ENCODE measurements at regions not wholly inside any gene's neighbourhood (a gene's known extent, or its start where the extent isn't known, plus 50 kb on each side); places are given as distances from the start of the nearest gene placed in this dataset.

DNA sequence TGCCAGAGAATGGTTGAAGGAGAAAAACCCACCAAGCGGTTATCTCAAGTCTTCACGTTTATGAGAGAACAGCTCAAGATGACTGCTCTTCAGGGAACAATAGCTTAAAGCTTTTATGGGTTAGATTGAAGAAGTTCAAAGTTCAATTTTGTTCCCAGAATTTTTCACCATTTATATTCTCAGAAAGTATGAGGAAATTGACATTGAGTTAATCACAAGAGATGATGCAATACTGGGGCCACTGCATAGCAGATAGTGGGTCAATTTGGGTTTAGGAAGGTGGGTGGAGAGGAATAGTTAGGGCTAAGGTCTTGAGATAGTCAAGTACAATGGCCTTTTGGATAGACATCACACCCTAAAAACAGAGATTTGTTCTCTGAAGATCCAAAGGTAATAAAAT is 539.3 kb downstream of the SQOR start:
- Histone ChIP-seq H3K9ac (replicated peaks in 1 of 4; ENCODE audit: extremely low read depth in 1 of 4, low read depth in 3 of 4, low read length in 3 of 4) (no peak overlapping the region), H3K18ac (ENCODE audit: extremely low read depth, low read length) (no peak overlapping the region), H3K36me3 (ENCODE audit: control insufficient read depth in 2 of 4, insufficient read depth in 4 of 4, low read length in 3 of 4) (peaks cover 0 to 4% (median 0%) of the 10 kb centered on the region in 4 experiments; a peak in 2 of 8 replicates), H4K20me1 (replicated peaks in 1 of 2; ENCODE audit: control insufficient read depth in 1 of 2, insufficient read depth in 2 of 2, low read length in 2 of 2) (no peaks in the 10 kb centered on the region), H2BK12ac (ENCODE audit: low read depth, low read length) (no peak overlapping the region), H3K4me3 (ENCODE audit: extremely low read depth in 1 of 4, insufficient read depth in 2 of 4, low read depth in 3 of 4, low read length in 4 of 4) (no peak overlapping the region), H3K79me2 (ENCODE audit: control insufficient read depth in 1 of 2, insufficient read depth in 2 of 2, low read length in 2 of 2) (no peaks in the 10 kb centered on the region), H3K27me3 (replicated peaks in 1 of 4; ENCODE audit: control insufficient read depth in 3 of 4, extremely low read depth in 1 of 4, insufficient read depth in 3 of 4, low read length in 3 of 4) (no peaks in the 10 kb centered on the region), H3K4me1 (replicated peaks in 1 of 4; ENCODE audit: control insufficient read depth in 3 of 4, insufficient read depth in 4 of 4, low read length in 3 of 4) (no peaks in the 10 kb centered on the region), H4K91ac (replicated peaks; ENCODE audit: insufficient read length, low read length) (no peak overlapping the region), H3K4ac (replicated peaks; ENCODE audit: insufficient read length, low read depth, low read length) (no peak overlapping the region), H2AK5ac (ENCODE audit: low read depth, low read length) (no peak overlapping the region), H2BK15ac (ENCODE audit: low read length) (no peak overlapping the region), H3K14ac (ENCODE audit: insufficient read length) (no peak overlapping the region), H3K23ac (ENCODE audit: insufficient read length) (no peak overlapping the region), H3K9me3 (ENCODE audit: insufficient read depth in 2 of 2, low read depth in 1 of 2, low read length in 1 of 2) (peaks cover 3 to 8% of the 10 kb centered on the region in 2 experiments; a peak in 3 of 4 replicates), H3K27ac (ENCODE audit: low read depth, low read length) (no peak overlapping the region), H3K56ac (replicated peaks; ENCODE audit: insufficient read length, low read depth, low read length) (no peak overlapping the region), H2BK20ac (ENCODE audit: low read length) (no peak overlapping the region), H2AFZ (ENCODE audit: low read length) (no peak overlapping the region), H2BK120ac (replicated peaks; ENCODE audit: low read depth, low read length) (no peak overlapping the region), H4K8ac (ENCODE audit: extremely low read depth, insufficient read depth, low read length) (no peak overlapping the region), H3K23me2 (ENCODE audit: low read depth, low read length) (no peaks in the 10 kb centered on the region), H3K79me1 (ENCODE audit: low read depth, low read length) (no peaks in the 10 kb centered on the region), H3K4me2 (ENCODE audit: insufficient read depth in 1 of 2, low read depth in 2 of 2, low read length in 2 of 2) (no peak overlapping the region), H4K5ac (ENCODE audit: insufficient read length, low read depth, low read length) (no peak overlapping the region), H2BK5ac (ENCODE audit: low read depth, low read length) (no peak overlapping the region)
- POLR2A ChIA-PET (ENCODE audit: partially characterized antibody): no interaction called here
- 94% methylated on average over 2 of the region's 2 CpGs; no CpG with 5 or more reads in 1 of the 2 experiments for WGBS, 2 experiments (ENCODE audit: extremely low coverage in 1 of 2, insufficient coverage in 1 of 2, insufficient read length in 1 of 2, insufficient replicate concordance in 2 of 2, low coverage in 1 of 2, low lambda C conversion rate in 2 of 2, missing lambda C conversion rate in 1 of 2)
- DNase-seq (ENCODE audit: low read depth in 1 of 2, low spot score in 2 of 2) (no peak), FAIRE-seq (no peak)
- CTCF ChIA-PET (ENCODE audit: partially characterized antibody): no interaction called here
- TF ChIP-seq, protein P1, sequence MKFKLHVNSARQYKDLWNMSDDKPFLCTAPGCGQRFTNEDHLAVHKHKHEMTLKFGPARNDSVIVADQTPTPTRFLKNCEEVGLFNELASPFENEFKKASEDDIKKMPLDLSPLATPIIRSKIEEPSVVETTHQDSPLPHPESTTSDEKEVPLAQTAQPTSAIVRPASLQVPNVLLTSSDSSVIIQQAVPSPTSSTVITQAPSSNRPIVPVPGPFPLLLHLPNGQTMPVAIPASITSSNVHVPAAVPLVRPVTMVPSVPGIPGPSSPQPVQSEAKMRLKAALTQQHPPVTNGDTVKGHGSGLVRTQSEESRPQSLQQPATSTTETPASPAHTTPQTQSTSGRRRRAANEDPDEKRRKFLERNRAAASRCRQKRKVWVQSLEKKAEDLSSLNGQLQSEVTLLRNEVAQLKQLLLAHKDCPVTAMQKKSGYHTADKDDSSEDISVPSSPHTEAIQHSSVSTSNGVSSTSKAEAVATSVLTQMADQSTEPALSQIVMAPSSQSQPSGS (IDR thresholded peaks at IDR 0.05; ENCODE audit: low read length): no peak
- no peak for TF ChIP-seq KDM4A (IDR thresholded peaks at IDR 0.05; ENCODE audit: low read depth, low read length, severe bottlenecking)
- no peak for TF ChIP-seq JUN (IDR thresholded peaks at IDR 0.05; ENCODE audit: low read depth, low read length)
- no peak for TF ChIP-seq HDAC2 (IDR thresholded peaks at IDR 0.05; ENCODE audit: borderline replicate concordance in 1 of 2, low read depth in 2 of 2, low read length in 2 of 2)
- no peak for TF ChIP-seq RAD21 (IDR thresholded peaks at IDR 0.05 in 1 of 2, conservative IDR thresholded peaks at IDR 0.05 in 1 of 2; ENCODE audit: low read depth in 2 of 2, low read length in 2 of 2)
- no peak for TF ChIP-seq EZH2 (IDR thresholded peaks at IDR 0.05; ENCODE audit: low read depth, low read length, severe bottlenecking)
- no peak for TF ChIP-seq PHF8 (conservative IDR thresholded peaks at IDR 0.05; ENCODE audit: low read depth, low read length)
- no peak for TF ChIP-seq RFX5 (IDR thresholded peaks at IDR 0.05; ENCODE audit: borderline replicate concordance, low read depth, low read length)
- TF ChIP-seq POU5F1 (IDR thresholded peaks at IDR 0.05; ENCODE audit: low read depth, low read length): no peak
- no peak for TF ChIP-seq SUZ12 (IDR thresholded peaks at IDR 0.05; ENCODE audit: low read length)
- TF ChIP-seq SP1 (IDR thresholded peaks at IDR 0.05; ENCODE audit: low read depth, low read length): no peak
- TF ChIP-seq TAF1 (IDR thresholded peaks at IDR 0.05; ENCODE audit: low read depth, low read length): no peak
- no peak for TF ChIP-seq EGR1 (IDR thresholded peaks at IDR 0.05; ENCODE audit: borderline replicate concordance, low read depth, low read length)

Data from H1 (cell line).